Kidney (tissue), 13 donors: ENCODE measurements at regions not wholly inside any gene's neighbourhood (a gene's known extent, or its start where the extent isn't known, plus 50 kb on each side); places are given as distances from the start of the nearest gene placed in this dataset.

ENCODE experiments used
- DNase-seq, 5 donors: peaks; one replicate each; pipeline ENCODE4 v3.0.0-alpha.2; 2013 to 2020
- FAIRE-seq: peaks from 2 replicates; lab custom pipeline; 2012; peaks lifted over from hg19 to GRCh38; lab: Jason Lieb, UNC
- H3K27ac ChIP-seq, 2 donors: one replicate each; pipeline ENCODE4 v1.7.0; 2013; ENCODE audit warnings: low read depth in 2 of 2, low read length in 2 of 2, inconsistent platforms in 1 of 2
- H3K27me3 ChIP-seq: one replicate; pipeline ENCODE4 v1.7.1; 2013; ENCODE audit warnings: low read length, inconsistent platforms; ENCODE audit not compliant: control insufficient read depth, insufficient read depth
- H3K36me3 ChIP-seq, 3 donors: one replicate each; pipeline versions ENCODE4 v1.7.0 to v1.7.1; 2013; ENCODE audit warnings: low read length in 3 of 3, control low read depth in 1 of 3, inconsistent platforms in 1 of 3; ENCODE audit not compliant: insufficient read depth in 3 of 3, control insufficient read depth in 2 of 3
- H3K4me1 ChIP-seq, 3 donors: one replicate each; pipeline versions ENCODE4 v1.7.0 to v1.7.1; 2013; ENCODE audit warnings: low read length in 3 of 3, inconsistent platforms in 1 of 3, low read depth in 1 of 3; ENCODE audit not compliant: control insufficient read depth in 2 of 3, insufficient read depth in 2 of 3
- H3K4me3 ChIP-seq, 3 donors: one replicate each; pipeline versions ENCODE4 v1.7.0 to v1.8.1; 2013; ENCODE audit warnings: low read length in 3 of 3, control low read depth in 1 of 3, inconsistent platforms in 1 of 3
- H3K9ac ChIP-seq, 3 donors: one replicate each; pipeline versions ENCODE4 v1.7.0 to v1.7.1; 2013; ENCODE audit warnings: low read length in 3 of 3, control low read depth in 1 of 3, inconsistent platforms in 1 of 3
- H3K9me3 ChIP-seq, 3 donors: one replicate each; pipeline versions ENCODE4 v1.7.0 to v1.7.1; 2013; ENCODE audit warnings: low read length in 3 of 3, control low read depth in 1 of 3, inconsistent platforms in 1 of 3; ENCODE audit not compliant: control insufficient read depth in 2 of 3, insufficient read depth in 1 of 3
- CTCF ChIP-seq: IDR thresholded peaks from 3 replicates; pipeline ENCODE4 v1.5.1; 2012; ENCODE audit warnings: mild to moderate bottlenecking, moderate library complexity, borderline replicate concordance; ENCODE audit not compliant: insufficient read depth; ENCODE audit errors: extremely low read depth
- intact Hi-C: fragments of 100-400 bp; cut with DNase I; formaldehyde crosslinking; loops from one replicate; pipeline ENCODE4 v1.11.1; 2022
- donor health status: control.
- donor health status: control.
- donor health status: control.
- donor health status: control.
- donor health status: control.
- donor health status: DM: yes; HTN: yes; CAD: no.
- donor health status: Normal renal cell carcinoma (clear cell type).

GRCh38 chr9:90974643-90975245 is 173.1 kb downstream of the SYK start:
- TF ChIP-seq CTCF = no peak
- Histone ChIP-seq H3K9ac (no peak overlapping the region), H3K27me3 (no peaks in the 10 kb centered on the region), H3K4me1 (no peaks in the 10 kb centered on the region), H3K4me3 (no peak overlapping the region), H3K9me3 (no peaks in the 10 kb centered on the region), H3K36me3 (no peaks in the 10 kb centered on the region), H3K27ac (no peak overlapping the region)
- intact Hi-C loops = no loop called here
- no peak for DNase-seq
- no peak for FAIRE-seq

- intact Hi-C loops = no loop called here
These were observed 174.3 kb downstream of the SYK start for GRCh38 chr9:90975781-90976538.

GRCh38 chr9:90979138-90979551 is 177.5 kb downstream of the SYK start:
- Histone ChIP-seq H3K36me3 (no peaks in the 10 kb centered on the region), H3K4me1 (no peaks in the 10 kb centered on the region), H3K9me3 (no peaks in the 10 kb centered on the region), H3K9ac (no peak overlapping the region), H3K4me3 (no peak overlapping the region), H3K27me3 (no peaks in the 10 kb centered on the region), H3K27ac (no peak overlapping the region)
- no peak for DNase-seq
- no peak for TF ChIP-seq CTCF
- intact Hi-C loops = no loop called here
- FAIRE-seq = no peak

More at GRCh38 chr9:90975781-90976538, 174.3 kb downstream of the SYK start:
- Histone ChIP-seq H3K9me3 (no peaks in the 10 kb centered on the region), H3K9ac (no peak overlapping the region), H3K27me3 (no peaks in the 10 kb centered on the region), H3K4me1 (no peaks in the 10 kb centered on the region), H3K36me3 (no peaks in the 10 kb centered on the region), H3K4me3 (no peak overlapping the region), H3K27ac (no peak overlapping the region)
- no peak for TF ChIP-seq CTCF
- no peak for DNase-seq
- FAIRE-seq = no peak
